ENCODE measurements at regions not wholly inside any gene's neighbourhood (a gene's known extent, or its start where the extent isn't known, plus 50 kb on each side); places are given as distances from the start of the nearest gene placed in this dataset.

DNA sequence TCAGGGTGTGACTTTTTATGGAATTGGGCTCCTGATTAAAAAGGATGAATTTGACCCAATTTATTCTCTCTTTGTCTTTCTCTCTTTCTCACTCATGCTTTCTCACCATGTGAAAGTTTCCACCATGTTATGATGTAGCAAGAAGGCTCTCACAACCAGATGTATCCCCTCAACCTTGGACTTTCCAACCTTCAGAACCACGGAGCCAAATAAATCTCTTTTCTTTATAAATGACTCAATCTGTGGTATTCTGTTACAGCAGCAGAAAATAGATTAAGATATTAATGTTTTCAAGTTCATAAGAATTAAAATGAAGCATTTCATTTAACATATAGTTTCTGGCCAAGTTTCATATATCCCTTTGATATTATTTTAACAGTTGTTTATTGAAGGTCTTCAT lies 698.5 kb downstream of the TRAM1L1 start:
- ATAC-seq (ENCODE audit: low read depth), result no peak
- TF ChIP-seq, protein P1, sequence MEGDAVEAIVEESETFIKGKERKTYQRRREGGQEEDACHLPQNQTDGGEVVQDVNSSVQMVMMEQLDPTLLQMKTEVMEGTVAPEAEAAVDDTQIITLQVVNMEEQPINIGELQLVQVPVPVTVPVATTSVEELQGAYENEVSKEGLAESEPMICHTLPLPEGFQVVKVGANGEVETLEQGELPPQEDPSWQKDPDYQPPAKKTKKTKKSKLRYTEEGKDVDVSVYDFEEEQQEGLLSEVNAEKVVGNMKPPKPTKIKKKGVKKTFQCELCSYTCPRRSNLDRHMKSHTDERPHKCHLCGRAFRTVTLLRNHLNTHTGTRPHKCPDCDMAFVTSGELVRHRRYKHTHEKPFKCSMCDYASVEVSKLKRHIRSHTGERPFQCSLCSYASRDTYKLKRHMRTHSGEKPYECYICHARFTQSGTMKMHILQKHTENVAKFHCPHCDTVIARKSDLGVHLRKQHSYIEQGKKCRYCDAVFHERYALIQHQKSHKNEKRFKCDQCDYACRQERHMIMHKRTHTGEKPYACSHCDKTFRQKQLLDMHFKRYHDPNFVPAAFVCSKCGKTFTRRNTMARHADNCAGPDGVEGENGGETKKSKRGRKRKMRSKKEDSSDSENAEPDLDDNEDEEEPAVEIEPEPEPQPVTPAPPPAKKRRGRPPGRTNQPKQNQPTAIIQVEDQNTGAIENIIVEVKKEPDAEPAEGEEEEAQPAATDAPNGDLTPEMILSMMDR (IDR thresholded peaks at IDR 0.05), result no peak
- DNase-seq, result no peak
- H3K27me3 Mint-ChIP-seq, result no peaks in the 10 kb centered on the region
- intact Hi-C loops (cut with micrococcal nuclease), result no loop called here
- H3K27ac Mint-ChIP-seq, result no peak overlapping the region
- POLR2A ChIA-PET, result no interaction called here
- H3K4me1 Mint-ChIP-seq, result no peaks in the 10 kb centered on the region
- H3K9me3 Mint-ChIP-seq, result no peaks in the 10 kb centered on the region
- H3K4me3 Mint-ChIP-seq, result no peak overlapping the region
- no peaks in the 10 kb centered on the region for H3K36me3 Mint-ChIP-seq (ENCODE audit: low read depth)
- CTCF ChIA-PET, result no interaction called here

DNA sequence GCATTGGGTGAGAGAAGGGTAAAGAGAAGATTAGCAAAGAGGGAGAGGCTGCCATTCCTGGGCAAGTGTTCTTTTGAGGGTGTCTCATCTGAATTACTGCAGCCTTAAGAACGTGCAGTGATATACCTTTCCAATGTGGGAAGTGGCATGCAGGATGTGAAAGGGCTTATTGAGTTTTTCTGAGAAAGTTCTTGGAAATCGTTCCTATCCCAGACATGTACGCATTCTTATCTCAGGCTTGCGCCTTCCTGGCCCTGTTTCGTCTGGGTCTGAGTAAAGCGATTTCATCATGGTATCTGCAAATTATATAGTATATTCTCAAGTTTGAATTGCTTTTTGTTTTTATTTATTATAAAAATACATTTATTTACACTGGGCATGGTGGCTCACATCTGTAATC lies 699.8 kb downstream of the TRAM1L1 start:
- TF ChIP-seq, protein P1 (IDR thresholded peaks at IDR 0.05), result no peak
- intact Hi-C loops (cut with micrococcal nuclease), result no loop called here
- Mint-ChIP-seq H3K36me3 (ENCODE audit: low read depth) (no peaks in the 10 kb centered on the region), H3K4me3 (no peak overlapping the region), H3K27me3 (no peaks in the 10 kb centered on the region), H3K9me3 (no peaks in the 10 kb centered on the region), H3K4me1 (no peaks in the 10 kb centered on the region), H3K27ac (no peak overlapping the region)
- ATAC-seq (ENCODE audit: low read depth) (no peak), DNase-seq (no peak)
- ChIA-PET POLR2A (no interaction called here), CTCF (no interaction called here)

DNA sequence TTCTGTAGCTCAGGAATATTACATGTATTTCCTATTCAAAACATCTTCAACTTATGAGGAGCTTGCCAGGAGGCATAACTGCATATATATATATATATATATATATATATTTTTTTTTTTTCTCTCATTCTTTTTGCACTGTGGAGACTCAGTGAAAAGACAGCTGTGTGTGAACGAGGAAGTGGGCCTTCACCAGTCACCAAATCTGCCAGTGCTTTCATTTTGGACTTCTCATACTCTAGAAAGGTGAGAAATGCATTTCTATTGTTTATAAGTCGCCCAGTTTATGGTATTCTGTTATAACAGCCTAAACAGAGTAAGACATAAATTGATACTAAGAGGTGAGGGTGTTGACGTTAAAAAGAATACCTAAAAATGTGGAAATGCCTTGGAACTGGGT lies 710.6 kb downstream of the TRAM1L1 start:
- ATAC-seq (ENCODE audit: low read depth), result no peak
- intact Hi-C loops (cut with micrococcal nuclease), result no loop called here
- Mint-ChIP-seq H3K27ac (no peak overlapping the region), H3K36me3 (ENCODE audit: low read depth) (no peaks in the 10 kb centered on the region), H3K4me1 (no peaks in the 10 kb centered on the region), H3K9me3 (peaks cover 3% of the 10 kb centered on the region), H3K4me3 (no peak overlapping the region), H3K27me3 (no peaks in the 10 kb centered on the region)
- TF ChIP-seq, protein P1 (IDR thresholded peaks at IDR 0.05), result no peak
- CTCF ChIA-PET, result no interaction called here
- DNase-seq, result no peak
- POLR2A ChIA-PET, result interaction anchor here (0.7 kb wide), 1 partner anchor 1415 kb away, joined by 3 read pairs; no protein-coding TSS in a partner anchor

DNA sequence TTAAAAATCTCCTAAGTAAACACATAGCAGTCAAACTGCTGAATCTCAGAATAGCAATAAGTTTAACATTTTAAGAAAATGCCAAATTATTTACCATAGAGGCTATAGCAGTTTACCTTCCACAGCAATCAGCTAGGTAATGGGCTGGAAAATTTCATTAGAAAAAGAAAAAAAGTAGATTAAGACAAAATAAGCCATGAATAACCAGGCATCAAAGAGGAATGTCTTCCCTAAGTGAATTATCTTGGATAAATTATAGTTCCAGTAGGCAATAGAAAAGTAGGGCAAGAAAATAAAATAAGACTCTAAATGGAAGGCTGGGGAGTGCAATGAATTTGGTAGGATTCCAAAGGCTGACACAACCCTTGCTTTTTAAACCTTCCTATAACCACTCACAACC lies 722.8 kb downstream of the TRAM1L1 start:
- DNase-seq (no peak), ATAC-seq (ENCODE audit: low read depth) (no peak)
- POLR2A ChIA-PET, result no interaction called here
- H3K4me1 Mint-ChIP-seq, result no peaks in the 10 kb centered on the region
- CTCF ChIA-PET, result no interaction called here
- no peaks in the 10 kb centered on the region for H3K27me3 Mint-ChIP-seq
- TF ChIP-seq, protein P1 (IDR thresholded peaks at IDR 0.05), result no peak
- intact Hi-C loops (cut with micrococcal nuclease), result no loop called here
- H3K9me3 Mint-ChIP-seq, result no peaks in the 10 kb centered on the region
- no peak overlapping the region for H3K27ac Mint-ChIP-seq
- no peaks in the 10 kb centered on the region for H3K36me3 Mint-ChIP-seq (ENCODE audit: low read depth)
- H3K4me3 Mint-ChIP-seq, result no peak overlapping the region

DNA sequence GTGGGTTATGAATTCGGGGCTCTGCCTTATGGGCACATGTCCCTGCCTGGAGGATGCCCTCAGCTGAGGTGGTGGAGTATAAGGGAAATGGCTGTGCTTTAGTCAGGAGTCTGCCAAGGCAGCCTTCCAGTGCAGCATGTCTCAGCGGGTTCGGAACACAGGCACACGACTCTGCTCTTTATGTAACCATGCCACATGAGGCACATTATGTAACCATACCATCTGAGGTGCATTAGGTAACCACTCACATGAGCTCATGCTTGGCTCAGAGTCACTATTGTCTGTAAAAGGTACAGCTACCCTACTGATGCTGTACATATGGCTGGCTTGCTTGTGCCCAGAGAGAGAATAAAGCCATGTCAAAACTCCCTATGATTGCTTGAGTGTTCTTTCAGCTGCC lies 723.6 kb downstream of the TRAM1L1 start:
- no peak for ATAC-seq (ENCODE audit: low read depth)
- Mint-ChIP-seq H3K9me3 (no peaks in the 10 kb centered on the region), H3K36me3 (ENCODE audit: low read depth) (no peaks in the 10 kb centered on the region), H3K4me3 (no peak overlapping the region), H3K27ac (no peak overlapping the region), H3K4me1 (no peaks in the 10 kb centered on the region), H3K27me3 (no peaks in the 10 kb centered on the region)
- intact Hi-C loops (cut with micrococcal nuclease), result no loop called here
- DNase-seq, result no peak
- ChIA-PET CTCF (no interaction called here), POLR2A (no interaction called here)
- TF ChIP-seq, protein P1 (IDR thresholded peaks at IDR 0.05), result no peak
